DMS53 (cell line): ENCODE measurements at regions not wholly inside any gene's neighbourhood (a gene's known extent, or its start where the extent isn't known, plus 50 kb on each side); places are given as distances from the start of the nearest gene placed in this dataset.

ENCODE experiments used
- DNase-seq: peaks from one replicate; lab custom pipeline; 2025; lab: John Stamatoyannopoulos, UW

GRCh38 chr11:45036733-45037132 is 86.0 kb upstream of the TP53I11 start:
- no peak for DNase-seq

GRCh38 chr11:45037434-45038005 is 86.8 kb upstream of the TP53I11 start:
- DNase-seq: no peak

GRCh38 chr11:45038923-45039322 is 88.2 kb upstream of the TP53I11 start:
- DNase-seq: no peak

GRCh38 chr11:45041596-45041995 is 90.9 kb upstream of the TP53I11 start:
- DNase-seq: no peak

- no peak for DNase-seq
Measured at GRCh38 chr11:45042560-45042959, 91.9 kb upstream of the TP53I11 start.

- DNase-seq: no peak
Measured at GRCh38 chr11:45043755-45044475, 93.2 kb upstream of the TP53I11 start.

- DNase-seq: peak; percentile 60
Measured at GRCh38 chr11:45045683-45046471, 95.2 kb upstream of the TP53I11 start.

GRCh38 chr11:45048313-45048841 is 97.7 kb upstream of the TP53I11 start:
- DNase-seq: no peak

GRCh38 chr11:45048870-45049691 is 97.4 kb upstream of the PRDM11 start:
- DNase-seq: peak; percentile 15

- DNase-seq: no peak
Measured at GRCh38 chr11:45050111-45050510, 96.3 kb upstream of the PRDM11 start.

GRCh38 chr11:45051621-45052020 is 94.8 kb upstream of the PRDM11 start:
- DNase-seq: no peak

- no peak for DNase-seq
Measured at GRCh38 chr11:45052361-45052760, 94.1 kb upstream of the PRDM11 start.

- no peak for DNase-seq
Measured at GRCh38 chr11:45053736-45054446, 92.5 kb upstream of the PRDM11 start.

- DNase-seq: no peak
Measured at GRCh38 chr11:45054956-45055355, 91.5 kb upstream of the PRDM11 start.

GRCh38 chr11:45056529-45056928 is 89.9 kb upstream of the PRDM11 start:
- no peak for DNase-seq

- no peak for DNase-seq
Measured at GRCh38 chr11:45057938-45058646, 88.3 kb upstream of the PRDM11 start.

- no peak for DNase-seq
Measured at GRCh38 chr11:45058647-45058950, 87.8 kb upstream of the PRDM11 start.

- peak; percentile 15 for DNase-seq
Measured at GRCh38 chr11:45060707-45061106, 85.7 kb upstream of the PRDM11 start.

GRCh38 chr11:45061641-45062040 is 84.8 kb upstream of the PRDM11 start:
- no peak for DNase-seq

GRCh38 chr11:45062115-45062514 is 84.3 kb upstream of the PRDM11 start:
- DNase-seq: no peak
